GM19395 (cell line): ENCODE measurements at regions not wholly inside any gene's neighbourhood (a gene's known extent, or its start where the extent isn't known, plus 50 kb on each side); places are given as distances from the start of the nearest gene placed in this dataset.

Source experiments
- ATAC-seq: cut with Tn5 transposase; IDR thresholded peaks from one replicate; pipeline ENCODE4 v1.9.1; 2021; ENCODE audit warnings: mild to moderate bottlenecking, moderate library complexity; ENCODE audit not compliant: unreplicated experiment

DNA sequence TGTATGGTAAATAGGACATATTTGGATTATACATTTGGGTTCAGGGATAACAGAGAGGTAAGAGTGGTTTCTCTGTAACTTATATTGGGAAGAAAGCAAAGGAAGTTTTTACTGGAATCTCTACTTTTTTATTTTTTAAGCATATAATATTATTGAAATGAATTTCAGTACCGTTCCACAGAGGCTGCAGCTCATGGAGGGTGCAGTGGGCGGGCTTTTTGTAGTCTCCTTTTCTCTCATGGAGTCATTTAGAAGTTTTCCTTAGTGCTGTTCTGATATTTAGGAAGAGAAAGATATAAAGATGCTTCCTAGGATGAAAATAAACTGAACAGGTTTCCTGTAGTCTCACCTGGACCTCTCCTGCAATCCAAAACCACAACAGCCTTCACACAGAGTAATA, 1153.3 kb upstream of the TMEFF2 start:
- no peak for ATAC-seq

- no peak for ATAC-seq
Observed at GRCh38 chr2:193336781-193337180, 1142.0 kb upstream of the TMEFF2 start.

DNA sequence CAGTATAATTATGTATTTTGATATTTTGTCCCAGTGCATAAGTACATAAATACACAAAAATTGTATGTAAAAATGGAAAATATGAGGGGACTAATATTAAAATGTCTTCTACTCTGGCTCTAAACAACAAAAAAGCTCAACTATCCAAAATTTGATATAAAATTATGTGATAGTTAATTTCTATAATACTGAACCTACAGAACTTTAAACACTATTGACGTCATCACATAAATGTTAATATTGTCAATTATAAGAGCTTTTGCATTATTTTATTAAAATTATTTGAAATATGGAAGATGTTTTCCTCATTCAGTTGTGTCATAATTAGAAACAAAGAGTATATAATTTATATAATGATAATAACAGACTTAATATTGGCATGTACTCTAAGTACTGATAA, 1139.7 kb upstream of the TMEFF2 start:
- ATAC-seq, result no peak

- ATAC-seq, result no peak
Observed at GRCh38 chr2:193333539-193333938, 1138.8 kb upstream of the TMEFF2 start.

GRCh38 chr2:193332941-193333340, 1138.2 kb upstream of the TMEFF2 start:
- ATAC-seq, result no peak

GRCh38 chr2:193331676-193332075, 1136.9 kb upstream of the TMEFF2 start:
- ATAC-seq, result no peak

- ATAC-seq, result no peak
Observed at GRCh38 chr2:193326296-193326695, 1131.6 kb upstream of the TMEFF2 start.

GRCh38 chr2:193315428-193316091, 1120.8 kb upstream of the TMEFF2 start:
- peak; percentile 61 for ATAC-seq

- ATAC-seq, result no peak
Observed at GRCh38 chr2:193303464-193303863, 1108.7 kb upstream of the TMEFF2 start.

- ATAC-seq, result no peak
Observed at GRCh38 chr2:193294371-193294770, 1099.6 kb upstream of the TMEFF2 start.

- no peak for ATAC-seq
Observed at GRCh38 chr2:193279361-193279760, 1084.6 kb upstream of the TMEFF2 start.

DNA sequence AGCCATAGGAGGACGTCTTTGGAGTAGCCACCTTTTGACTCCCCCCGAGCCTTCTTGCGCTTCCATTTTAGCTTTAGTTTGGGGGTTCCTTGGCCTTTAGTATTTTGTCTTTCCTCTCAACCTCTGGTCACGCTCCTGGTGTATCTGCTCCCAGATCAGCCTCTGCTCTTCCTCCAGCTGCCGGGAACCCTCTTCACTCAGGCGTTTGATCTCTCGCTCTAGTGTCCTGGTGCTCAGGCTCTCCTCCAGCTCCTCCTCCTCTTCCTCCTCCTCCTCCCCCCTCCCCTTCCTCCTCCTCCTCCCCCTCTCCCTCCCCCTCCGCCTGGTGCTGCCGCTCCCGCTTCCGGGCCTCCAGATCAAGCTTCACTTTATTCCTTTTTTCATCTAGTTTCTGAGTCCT, 1082.3 kb upstream of the TMEFF2 start:
- ATAC-seq, result no peak

- no peak for ATAC-seq
Observed at GRCh38 chr2:193276560-193276959, 1081.8 kb upstream of the TMEFF2 start.

DNA sequence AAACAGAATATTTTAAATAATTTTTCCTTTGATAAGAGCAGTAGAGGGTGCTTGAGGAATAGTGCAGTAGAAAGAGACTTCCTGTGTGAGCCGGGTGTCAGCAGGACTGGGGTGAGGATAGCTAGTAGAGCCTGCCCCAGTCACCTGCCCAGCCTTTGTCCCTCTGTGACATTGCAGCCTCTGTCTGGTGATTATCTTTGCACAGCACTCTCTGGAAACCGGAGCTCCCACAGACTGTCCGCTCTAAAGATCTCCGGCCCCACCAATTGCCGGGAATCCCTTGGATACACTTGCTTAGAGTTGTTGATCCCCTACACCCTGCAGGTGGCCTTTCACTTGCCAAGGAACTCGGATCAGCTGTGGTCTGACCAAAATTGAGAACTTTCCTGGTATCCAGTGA, 1081.3 kb upstream of the TMEFF2 start:
- no peak for ATAC-seq

DNA sequence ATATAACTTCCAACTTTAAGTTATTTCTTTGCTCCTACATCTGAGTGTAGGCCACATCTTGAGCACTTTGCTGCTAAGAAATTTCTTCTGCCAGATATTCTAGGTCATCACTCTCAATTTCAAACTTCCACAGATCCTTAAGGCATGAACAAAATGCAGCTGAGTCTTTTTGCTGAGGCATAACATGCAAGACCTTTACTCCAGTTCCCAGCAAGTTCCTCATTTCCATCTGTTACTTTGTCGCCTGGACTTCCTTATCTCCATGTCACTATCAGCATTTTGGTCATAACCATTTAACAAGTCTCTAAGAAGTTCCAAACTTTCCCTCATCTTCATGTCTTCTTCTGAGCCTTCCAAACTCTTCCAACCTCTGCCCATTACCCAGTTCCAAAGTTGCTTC, 1077.3 kb upstream of the TMEFF2 start:
- no peak for ATAC-seq

DNA sequence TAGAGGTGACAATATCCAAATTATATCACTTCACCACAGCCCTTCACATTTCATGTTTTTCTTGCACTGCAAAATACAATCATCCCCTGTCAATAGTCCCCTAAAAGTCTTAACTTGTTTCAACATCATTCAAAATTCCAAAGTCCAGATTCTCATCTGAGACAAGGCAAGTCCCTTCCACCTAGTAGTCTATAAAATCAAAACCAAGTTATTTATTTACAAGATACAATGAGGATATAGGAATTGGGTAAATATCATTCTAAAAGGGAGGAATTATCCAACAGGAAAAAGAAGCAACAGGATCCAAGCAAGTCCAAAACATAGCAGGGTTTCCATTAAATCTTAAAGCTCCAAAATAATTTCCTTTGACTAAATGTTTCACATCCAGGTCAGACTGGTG, 1076.1 kb upstream of the TMEFF2 start:
- no peak for ATAC-seq

DNA sequence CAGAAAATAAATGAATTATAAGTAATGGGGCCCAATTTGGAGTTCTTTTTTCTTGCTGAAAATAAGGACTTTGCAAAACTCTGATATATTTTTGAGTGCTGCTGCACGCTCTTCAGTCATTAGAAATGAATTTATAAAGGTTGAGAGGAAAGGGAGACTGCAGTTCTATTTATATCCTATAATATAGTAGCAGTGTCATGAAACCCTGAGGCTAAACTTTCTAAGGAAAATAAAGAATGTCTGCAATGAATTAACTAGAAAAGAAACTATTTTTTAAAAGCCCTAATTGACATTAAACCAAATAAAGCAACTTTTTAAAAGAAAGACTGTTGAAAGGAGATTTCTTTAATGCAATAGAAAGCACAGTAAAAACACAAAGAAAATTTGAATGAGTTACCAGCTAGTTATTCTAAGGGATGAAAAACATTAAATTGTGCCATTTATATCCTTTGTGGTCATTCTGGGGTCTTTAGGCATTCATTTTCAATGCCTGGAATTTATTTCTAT, 1072.8 kb upstream of the TMEFF2 start:
- no peak for ATAC-seq

DNA sequence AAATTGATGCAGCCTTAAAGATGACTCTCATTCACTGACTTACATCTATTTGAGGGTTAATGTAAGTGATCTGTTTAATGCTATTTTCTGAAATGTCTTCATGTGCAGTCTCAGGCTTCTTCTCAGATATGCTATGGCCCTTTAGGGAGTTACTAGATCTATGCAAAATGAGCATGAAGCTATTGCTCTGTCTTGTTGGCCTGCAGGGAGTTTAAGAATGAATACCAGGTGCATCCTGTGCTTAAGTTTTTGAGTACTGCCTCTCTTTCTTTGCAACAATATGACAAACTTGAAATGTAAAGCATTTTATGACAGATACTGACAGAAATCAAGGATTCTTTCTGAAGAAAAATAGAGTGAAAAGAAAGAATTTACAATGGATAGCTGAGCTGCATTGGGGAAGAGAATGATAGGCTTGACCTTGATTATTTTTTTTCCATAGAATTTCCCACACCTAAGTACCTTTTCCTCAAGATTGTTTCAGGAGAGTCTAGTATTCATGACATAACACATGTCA, 1058.3 kb upstream of the TMEFF2 start:
- no peak for ATAC-seq

DNA sequence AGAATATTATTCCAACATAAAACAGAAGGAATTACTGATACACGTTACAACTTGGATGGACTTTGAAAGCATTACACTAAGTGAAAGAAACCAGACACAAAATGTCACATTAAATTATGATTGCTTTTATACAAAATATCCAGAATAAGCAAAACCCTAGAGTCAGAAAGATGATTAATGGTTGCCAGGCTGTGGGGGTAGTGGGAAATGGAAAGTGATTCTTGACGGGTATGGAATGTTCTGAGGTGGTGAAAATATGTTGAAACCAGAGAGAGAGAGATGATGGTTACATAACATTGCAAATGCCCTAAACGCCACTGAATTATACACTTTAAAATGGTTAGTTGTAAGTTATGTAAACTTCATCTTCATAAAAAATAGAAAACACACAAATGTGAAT, 1057.2 kb upstream of the TMEFF2 start:
- ATAC-seq, result no peak

DNA sequence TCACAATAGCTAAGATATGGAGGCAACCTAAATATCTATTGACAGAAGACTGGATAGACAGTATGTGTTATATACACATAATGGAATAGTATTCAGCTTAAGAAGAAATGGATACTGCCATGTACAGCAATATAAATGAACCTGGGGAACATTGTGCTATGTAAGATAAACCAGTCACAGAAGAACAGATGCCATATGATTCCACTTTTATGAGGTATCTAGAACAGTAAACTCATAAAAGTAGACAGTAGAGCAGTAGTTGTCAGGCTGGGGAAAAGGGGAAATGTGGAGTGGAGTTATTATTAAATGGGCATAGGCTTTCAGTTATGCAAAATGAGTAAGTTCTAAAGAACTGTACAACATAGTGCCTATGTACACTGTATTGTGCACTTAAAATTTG, 1055.7 kb upstream of the TMEFF2 start:
- no peak for ATAC-seq

- peak; percentile 82 for ATAC-seq
Observed at GRCh38 chr2:193240752-193241151, 1046.0 kb upstream of the TMEFF2 start.

DNA sequence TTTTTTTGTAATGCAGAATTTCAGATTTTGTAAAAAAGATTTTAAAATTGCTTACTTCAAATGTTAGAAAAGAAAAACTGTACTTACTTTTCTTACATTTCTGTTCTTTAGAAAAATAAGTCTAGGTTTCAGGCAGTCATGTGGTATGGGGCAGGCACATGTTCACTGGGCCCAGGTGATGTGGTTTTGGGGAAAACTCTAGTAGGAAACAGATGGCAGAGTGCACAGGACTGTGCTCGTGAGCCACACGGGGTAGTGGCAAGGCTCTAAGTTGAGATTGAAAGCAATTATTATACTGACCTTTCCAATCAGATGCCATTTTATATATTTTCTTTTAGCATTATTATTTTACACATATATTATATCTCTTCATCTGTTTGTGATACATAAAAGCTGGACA, 1036.9 kb upstream of the TMEFF2 start:
- no peak for ATAC-seq

DNA sequence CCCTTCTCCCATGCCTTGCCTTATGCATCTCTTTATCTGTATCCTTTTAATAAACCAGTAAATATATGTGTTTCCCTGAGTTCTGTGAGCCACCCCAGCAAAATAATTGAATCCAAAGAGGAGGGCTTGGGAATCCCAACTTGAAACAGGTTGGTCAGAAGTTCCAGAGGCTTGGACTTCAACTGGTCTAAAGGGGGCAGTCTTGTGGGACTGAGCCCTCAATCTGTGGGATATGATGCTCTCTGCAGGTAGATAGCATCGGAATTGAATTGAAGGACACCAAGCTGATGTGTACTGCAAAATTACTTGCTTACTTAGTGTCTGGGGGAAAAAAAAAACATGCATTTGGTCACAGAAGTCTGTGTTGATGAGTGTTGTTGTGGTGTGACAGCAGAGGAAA, 1033.5 kb upstream of the TMEFF2 start:
- ATAC-seq, result no peak
